Upper lobe of right lung (tissue), 1 donor: ENCODE measurements at regions not wholly inside any gene's neighbourhood (a gene's known extent, or its start where the extent isn't known, plus 50 kb on each side); places are given as distances from the start of the nearest gene placed in this dataset.
"Not testable (repeated sequence)": the region's sequence is repeated elsewhere in the genome, so short reads cannot be mapped to it uniquely, and the experiment has no call there.

Source experiments
- ATAC-seq: fragments of 200-7000 bp; cut with Tn5 transposase; one replicate; pipeline ENCODE4 v1.9.1; 2020; ENCODE audit warnings: mild to moderate bottlenecking, moderate library complexity
- DNase-seq: peaks from one replicate; pipeline ENCODE4 v3.0.0-alpha.2; 2020
- H3K27ac ChIP-seq: fragments of 200-600 bp; one replicate; pipeline ENCODE4 v1.8.0; 2022
- H3K27me3 ChIP-seq: fragments of 200-600 bp; one replicate; pipeline ENCODE4 v1.8.0; 2022; ENCODE audit warnings: mild to moderate bottlenecking
- H3K36me3 ChIP-seq: fragments of 200-600 bp; one replicate; pipeline ENCODE4 v1.8.0; 2022
- H3K4me1 ChIP-seq: fragments of 200-600 bp; one replicate; pipeline ENCODE4 v1.8.0; 2022
- H3K4me3 ChIP-seq: fragments of 200-600 bp; one replicate; pipeline ENCODE4 v1.8.0; 2022; ENCODE audit warnings: mild to moderate bottlenecking
- H3K9me3 ChIP-seq: fragments of 200-600 bp; one replicate; pipeline ENCODE4 v1.8.0; 2022
- CTCF ChIP-seq: fragments of 200-600 bp; IDR thresholded peaks from one replicate; pipeline ENCODE4 v1.8.0; 2022; ENCODE audit warnings: antibody characterized with exemption
- intact Hi-C: fragments of 100-400 bp; cut with DNase I; formaldehyde crosslinking; loops from one replicate; pipeline ENCODE4 v1.11.0; 2022
- donor health status: DM: no; HTN: yes; CAD: no; lungs with severe emphysema.

- DNase-seq: no peak
- no peak for TF ChIP-seq CTCF
- no peak for ATAC-seq
- Histone ChIP-seq H3K4me3 (no peak overlapping the region), H3K9me3 (peaks cover 5% of the 10 kb centered on the region), H3K36me3 (no peaks in the 10 kb centered on the region), H3K27ac (no peak overlapping the region), H3K4me1 (no peaks in the 10 kb centered on the region), H3K27me3 (no peaks in the 10 kb centered on the region)
- intact Hi-C loops: no loop called here
Observed at GRCh38 chr13:37158481-37158880, 53.0 kb upstream of the CSNK1A1L start.

GRCh38 chr13:37155613-37156097 lies 50.2 kb upstream of the CSNK1A1L start:
- intact Hi-C loops, DNase-seq, H3K36me3 ChIP-seq, H3K27me3 ChIP-seq, H3K4me3 ChIP-seq, ATAC-seq, H3K9me3 ChIP-seq, H3K27ac ChIP-seq, H3K4me1 ChIP-seq: not testable (repeated sequence)
